ENCODE measurements at regions not wholly inside any gene's neighbourhood (a gene's known extent, or its start where the extent isn't known, plus 50 kb on each side); places are given as distances from the start of the nearest gene placed in this dataset.

DNA sequence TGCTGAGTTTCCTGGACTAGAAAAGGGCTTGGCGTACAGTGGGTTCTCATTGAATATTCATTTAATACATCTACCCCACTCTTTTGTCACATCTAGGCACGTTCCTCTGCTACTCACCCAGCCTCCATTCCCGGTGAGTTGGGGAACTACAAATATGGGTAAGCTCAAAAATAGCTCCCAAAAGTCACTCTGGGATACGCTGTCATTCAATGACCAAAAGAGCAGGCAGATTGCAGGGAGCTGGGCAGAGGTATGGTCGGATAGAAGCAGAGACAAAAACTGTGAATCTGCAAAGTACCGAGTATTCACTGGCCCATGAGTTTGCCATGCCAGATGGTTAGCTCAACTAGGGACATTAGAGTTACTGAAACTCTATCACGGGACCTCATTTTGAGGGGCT, 103.9 kb upstream of the SASH1 start:
- TF ChIP-seq, protein P1, sequence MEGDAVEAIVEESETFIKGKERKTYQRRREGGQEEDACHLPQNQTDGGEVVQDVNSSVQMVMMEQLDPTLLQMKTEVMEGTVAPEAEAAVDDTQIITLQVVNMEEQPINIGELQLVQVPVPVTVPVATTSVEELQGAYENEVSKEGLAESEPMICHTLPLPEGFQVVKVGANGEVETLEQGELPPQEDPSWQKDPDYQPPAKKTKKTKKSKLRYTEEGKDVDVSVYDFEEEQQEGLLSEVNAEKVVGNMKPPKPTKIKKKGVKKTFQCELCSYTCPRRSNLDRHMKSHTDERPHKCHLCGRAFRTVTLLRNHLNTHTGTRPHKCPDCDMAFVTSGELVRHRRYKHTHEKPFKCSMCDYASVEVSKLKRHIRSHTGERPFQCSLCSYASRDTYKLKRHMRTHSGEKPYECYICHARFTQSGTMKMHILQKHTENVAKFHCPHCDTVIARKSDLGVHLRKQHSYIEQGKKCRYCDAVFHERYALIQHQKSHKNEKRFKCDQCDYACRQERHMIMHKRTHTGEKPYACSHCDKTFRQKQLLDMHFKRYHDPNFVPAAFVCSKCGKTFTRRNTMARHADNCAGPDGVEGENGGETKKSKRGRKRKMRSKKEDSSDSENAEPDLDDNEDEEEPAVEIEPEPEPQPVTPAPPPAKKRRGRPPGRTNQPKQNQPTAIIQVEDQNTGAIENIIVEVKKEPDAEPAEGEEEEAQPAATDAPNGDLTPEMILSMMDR (conservative IDR thresholded peaks at IDR 0.05; ENCODE audit: low read depth, low read length): no peak
- no peak for TF ChIP-seq EZH2 (IDR thresholded peaks at IDR 0.05; ENCODE audit: low read length, unreplicated experiment)

Measured in PC-3 (cell line).